AG04450 (cell line): ENCODE measurements at regions not wholly inside any gene's neighbourhood (a gene's known extent, or its start where the extent isn't known, plus 50 kb on each side); places are given as distances from the start of the nearest gene placed in this dataset.
"Not testable (repeated sequence)": the region's sequence is repeated elsewhere in the genome, so short reads cannot be mapped to it uniquely, and the experiment has no call there.

Experiments used
- CTCF ChIA-PET: fragments of 300-600, 350-600 bp; formaldehyde crosslinking; extraction: SDS; loops from one replicate; lab custom pipeline; 2022; ENCODE audit warnings: antibody characterized with exemption, inconsistent platforms; lab: Charles Lee
- POLR2A ChIA-PET: fragments of 350-600 bp; formaldehyde crosslinking; extraction: SDS; loops from one replicate; lab custom pipeline; 2021; ENCODE audit warnings: antibody characterized with exemption, inconsistent platforms; lab: Yijun Ruan, JAX
- DNase-seq: peaks from one replicate; pipeline ENCODE4 v3.0.0-alpha.2; 2011; ENCODE audit warnings: low read depth, low spot score
- H3K27ac ChIP-seq: one replicate; pipeline ENCODE4 v1.5.1; 2012; ENCODE audit warnings: low read depth, low read length, control low read depth
- H3K27me3 ChIP-seq: one replicate; pipeline ENCODE4 v1.6.0; 2012; ENCODE audit warnings: low read length; ENCODE audit not compliant: control insufficient read depth, insufficient read depth
- H3K4me3 ChIP-seq: 2 replicates; pipeline ENCODE4 v1.5.1; 2011; ENCODE audit warnings: mild to moderate bottlenecking, low read depth, low read length, control low read depth
- H3K9me3 ChIP-seq: 2 replicates; pipeline ENCODE4 v1.5.1; 2012; ENCODE audit warnings: low read length; ENCODE audit not compliant: control insufficient read depth, insufficient read depth
- CTCF ChIP-seq: IDR thresholded peaks from 2 replicates; pipeline ENCODE4 v1.5.1; 2011; ENCODE audit warnings: low read depth, low read length, control low read depth, inconsistent platforms

DNA sequence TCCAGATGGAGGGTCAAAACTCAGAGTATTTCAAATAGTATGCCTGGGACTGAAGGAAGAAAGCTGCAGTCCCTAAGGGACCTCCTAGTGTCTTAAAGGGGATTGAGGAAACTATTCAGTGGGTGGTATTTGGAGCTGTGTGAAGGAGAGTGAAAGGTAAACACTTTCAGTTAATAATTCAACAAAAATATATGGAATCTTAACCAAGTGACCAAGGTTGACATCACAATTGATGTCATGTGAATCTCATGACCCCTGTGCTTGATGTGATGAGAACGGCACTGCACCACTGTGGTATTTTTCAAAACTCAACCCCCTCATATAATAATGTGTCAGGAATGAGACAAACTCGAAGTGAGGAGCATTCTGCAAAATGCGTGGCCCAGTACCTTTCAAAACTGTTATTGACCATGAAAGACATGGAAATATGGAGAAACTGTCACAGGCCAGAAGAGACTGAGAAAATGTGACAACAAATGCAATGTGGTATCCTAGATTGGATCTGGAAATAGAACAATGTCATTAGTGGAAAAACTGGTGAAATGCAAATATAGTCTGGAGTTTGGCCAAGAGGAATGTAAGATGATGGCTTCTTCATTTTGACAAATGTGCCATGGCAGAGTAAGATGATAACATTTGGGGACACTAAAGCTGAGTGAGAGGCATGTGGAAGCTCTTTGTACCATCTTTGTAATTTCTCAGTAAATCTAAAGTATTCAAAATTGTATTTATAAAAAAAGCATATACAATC lies 553.9 kb downstream of the RFC3 start:
- Histone ChIP-seq H3K9me3 (no peaks in the 10 kb centered on the region), H3K4me3 (no peak overlapping the region), H3K27ac (no peak overlapping the region), H3K27me3 (no peaks in the 10 kb centered on the region)
- DNase-seq = no peak
- ChIA-PET CTCF (no interaction called here), POLR2A (no interaction called here)
- TF ChIP-seq CTCF = no peak

GRCh38 chr13:34372581-34372980 lies 554.6 kb downstream of the RFC3 start:
- TF ChIP-seq CTCF = no peak
- ChIA-PET POLR2A (no interaction called here), CTCF (no interaction called here)
- Histone ChIP-seq H3K4me3 (no peak overlapping the region), H3K27ac (no peak overlapping the region), H3K9me3 (no peaks in the 10 kb centered on the region), H3K27me3 (no peaks in the 10 kb centered on the region)
- DNase-seq = no peak

GRCh38 chr13:34376483-34376882 lies 558.5 kb downstream of the RFC3 start:
- no peak overlapping the region for H3K4me3 ChIP-seq
- CTCF ChIA-PET = no interaction called here
- DNase-seq = no peak
- POLR2A ChIA-PET = no interaction called here
- no peak for TF ChIP-seq CTCF
- no peaks in the 10 kb centered on the region for H3K9me3 ChIP-seq
- H3K27ac ChIP-seq = no peak overlapping the region
- H3K27me3 ChIP-seq = peaks cover 2% of the 10 kb centered on the region

GRCh38 chr13:34381228-34381627 lies 560.8 kb upstream of the NBEA start:
- Histone ChIP-seq H3K4me3 (no peak overlapping the region), H3K27me3 (peaks cover 2% of the 10 kb centered on the region), H3K9me3 (no peaks in the 10 kb centered on the region), H3K27ac (no peak overlapping the region)
- POLR2A ChIA-PET = no interaction called here
- TF ChIP-seq CTCF = no peak
- CTCF ChIA-PET = interaction anchor here (0.6 kb wide), 1 partner anchor 1421 kb away, joined by 3 read pairs; no protein-coding TSS in a partner anchor
- no peak for DNase-seq

DNA sequence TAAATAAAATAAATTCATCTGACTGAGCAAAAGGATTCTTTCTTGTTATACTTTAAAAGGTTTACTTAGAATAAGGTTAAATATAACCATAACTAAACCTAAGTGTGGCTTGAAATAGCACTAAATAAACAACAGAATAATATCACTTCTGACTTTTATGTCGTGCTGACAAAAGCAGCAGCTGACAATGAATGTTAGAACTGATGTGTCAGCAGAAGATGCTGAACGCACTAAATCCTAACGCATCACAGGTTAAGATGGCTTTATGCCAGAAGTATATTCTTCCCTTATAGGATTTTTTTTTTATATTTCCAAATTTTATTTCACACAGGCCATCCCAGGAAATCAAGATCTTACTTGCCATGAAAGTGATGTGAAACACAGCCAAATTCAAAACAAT lies 558.3 kb upstream of the NBEA start:
- no peak overlapping the region for H3K4me3 ChIP-seq
- no peak for TF ChIP-seq CTCF

GRCh38 chr13:34386229-34386628 lies 555.8 kb upstream of the NBEA start:
- H3K4me3 ChIP-seq, DNase-seq, H3K27me3 ChIP-seq, H3K27ac ChIP-seq, POLR2A ChIA-PET, H3K9me3 ChIP-seq, CTCF ChIA-PET: not testable (repeated sequence)

More for the DNA sequence above, 558.3 kb upstream of the NBEA start:
- no peaks in the 10 kb centered on the region for H3K9me3 ChIP-seq
- no peaks in the 10 kb centered on the region for H3K27me3 ChIP-seq
- H3K27ac ChIP-seq = no peak overlapping the region
- ChIA-PET CTCF (no interaction called here), POLR2A (no interaction called here)
- no peak for DNase-seq
